ENCODE measurements at regions not wholly inside any gene's neighbourhood (a gene's known extent, or its start where the extent isn't known, plus 50 kb on each side); places are given as distances from the start of the nearest gene placed in this dataset.

DNA sequence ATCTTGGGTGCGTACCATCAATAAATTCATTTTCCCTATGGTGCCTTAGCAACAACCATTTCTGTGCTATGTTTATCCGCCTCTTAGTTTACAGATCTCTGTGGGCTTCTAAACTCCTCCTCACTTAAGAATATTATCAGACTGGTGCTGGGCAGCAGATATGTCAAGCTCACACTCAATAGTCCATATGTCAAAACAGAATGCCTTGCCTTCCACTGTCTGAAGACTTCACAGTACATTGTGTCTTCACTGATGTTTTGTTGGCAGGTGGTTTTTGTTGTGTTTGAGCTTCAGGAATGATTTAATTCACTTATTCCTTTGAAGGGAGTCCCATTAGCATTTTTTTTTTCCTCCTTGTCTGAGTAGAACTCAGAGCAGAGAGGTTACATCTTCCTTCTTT, 419.6 kb downstream of the DNAJB9 start:
- TF ChIP-seq, protein P1, sequence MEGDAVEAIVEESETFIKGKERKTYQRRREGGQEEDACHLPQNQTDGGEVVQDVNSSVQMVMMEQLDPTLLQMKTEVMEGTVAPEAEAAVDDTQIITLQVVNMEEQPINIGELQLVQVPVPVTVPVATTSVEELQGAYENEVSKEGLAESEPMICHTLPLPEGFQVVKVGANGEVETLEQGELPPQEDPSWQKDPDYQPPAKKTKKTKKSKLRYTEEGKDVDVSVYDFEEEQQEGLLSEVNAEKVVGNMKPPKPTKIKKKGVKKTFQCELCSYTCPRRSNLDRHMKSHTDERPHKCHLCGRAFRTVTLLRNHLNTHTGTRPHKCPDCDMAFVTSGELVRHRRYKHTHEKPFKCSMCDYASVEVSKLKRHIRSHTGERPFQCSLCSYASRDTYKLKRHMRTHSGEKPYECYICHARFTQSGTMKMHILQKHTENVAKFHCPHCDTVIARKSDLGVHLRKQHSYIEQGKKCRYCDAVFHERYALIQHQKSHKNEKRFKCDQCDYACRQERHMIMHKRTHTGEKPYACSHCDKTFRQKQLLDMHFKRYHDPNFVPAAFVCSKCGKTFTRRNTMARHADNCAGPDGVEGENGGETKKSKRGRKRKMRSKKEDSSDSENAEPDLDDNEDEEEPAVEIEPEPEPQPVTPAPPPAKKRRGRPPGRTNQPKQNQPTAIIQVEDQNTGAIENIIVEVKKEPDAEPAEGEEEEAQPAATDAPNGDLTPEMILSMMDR (IDR thresholded peaks at IDR 0.05) = no peak
- no peak for TF ChIP-seq POLR2A (IDR thresholded peaks at IDR 0.05)
